Stimulated activated CD4-positive, alpha-beta T cell treated with anti-CD3 and anti-CD28 coated beads, TNF-alpha, amount 100 ng/mL, for 4 hours (primary cell): ENCODE measurements at regions not wholly inside any gene's neighbourhood (a gene's known extent, or its start where the extent isn't known, plus 50 kb on each side); places are given as distances from the start of the nearest gene placed in this dataset.
"Not testable (repeated sequence)": the region's sequence is repeated elsewhere in the genome, so short reads cannot be mapped to it uniquely, and the experiment has no call there.

Experiments
- DNase-seq, 3 experiments: peaks; one replicate each; pipeline ENCODE4 v3.0.0-alpha.2; 2020; ENCODE audit warnings: low read depth in 3 of 3

DNA sequence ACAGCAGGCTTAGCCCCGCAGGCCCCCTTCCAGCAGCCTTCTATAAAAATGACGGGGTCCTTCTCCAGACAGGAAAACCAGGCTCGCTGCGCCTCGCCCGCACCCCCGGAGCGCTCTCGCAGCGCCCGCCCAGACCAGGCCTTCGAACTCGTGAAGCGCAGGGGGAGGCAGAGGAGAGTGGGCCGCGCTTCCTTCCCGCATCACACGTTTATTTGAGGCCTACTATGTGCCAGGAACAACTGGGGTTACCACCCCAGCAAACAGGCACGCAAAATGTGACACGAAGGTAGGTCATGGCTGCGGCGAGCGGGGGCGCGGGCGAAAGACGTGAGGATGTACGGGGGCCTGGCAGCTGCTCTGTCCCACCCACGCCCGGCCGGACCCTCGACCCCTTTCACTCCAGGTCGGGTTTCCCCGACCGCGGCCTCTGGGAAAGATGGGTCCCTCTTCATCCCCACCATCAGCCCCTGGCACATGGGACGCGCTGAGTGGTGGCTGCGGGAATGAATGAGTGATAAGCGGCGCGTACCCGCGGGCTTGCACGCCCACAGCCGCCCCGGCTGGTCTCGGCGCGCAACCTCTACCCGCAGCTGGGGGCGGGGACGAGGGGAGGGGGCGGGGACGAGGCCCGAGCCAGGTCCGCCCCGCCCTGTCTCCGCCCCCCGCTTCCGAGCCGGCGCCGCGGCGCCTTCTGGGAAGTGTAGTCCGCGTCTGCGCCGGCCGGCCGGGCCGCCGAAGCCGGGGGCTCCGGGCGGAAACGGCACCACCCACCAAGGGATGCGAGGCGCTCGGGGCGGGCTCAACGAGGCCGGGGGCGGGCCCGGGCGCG, 59.1 kb downstream of the ZNF467 start:
- peak; percentile 94 to 96 (median 95) for DNase-seq

DNA sequence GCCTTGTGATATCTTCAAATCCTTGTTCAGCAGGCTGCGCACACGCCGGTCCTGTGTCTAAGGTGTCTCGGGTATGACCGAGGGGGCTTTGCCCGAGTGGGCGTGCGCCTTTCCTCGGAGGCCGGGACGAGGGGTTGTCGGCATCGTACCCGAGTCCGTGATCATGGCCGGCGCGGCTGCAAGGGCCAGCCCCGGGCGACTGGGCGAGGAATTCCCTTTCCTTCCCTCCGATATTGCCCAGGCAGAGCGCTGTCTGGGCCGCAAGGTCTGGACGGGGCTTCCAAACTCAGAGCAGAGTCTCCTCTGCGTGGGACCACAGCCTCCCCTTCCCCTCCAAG, 59.7 kb downstream of the ZNF467 start:
- DNase-seq, result no peak

DNA sequence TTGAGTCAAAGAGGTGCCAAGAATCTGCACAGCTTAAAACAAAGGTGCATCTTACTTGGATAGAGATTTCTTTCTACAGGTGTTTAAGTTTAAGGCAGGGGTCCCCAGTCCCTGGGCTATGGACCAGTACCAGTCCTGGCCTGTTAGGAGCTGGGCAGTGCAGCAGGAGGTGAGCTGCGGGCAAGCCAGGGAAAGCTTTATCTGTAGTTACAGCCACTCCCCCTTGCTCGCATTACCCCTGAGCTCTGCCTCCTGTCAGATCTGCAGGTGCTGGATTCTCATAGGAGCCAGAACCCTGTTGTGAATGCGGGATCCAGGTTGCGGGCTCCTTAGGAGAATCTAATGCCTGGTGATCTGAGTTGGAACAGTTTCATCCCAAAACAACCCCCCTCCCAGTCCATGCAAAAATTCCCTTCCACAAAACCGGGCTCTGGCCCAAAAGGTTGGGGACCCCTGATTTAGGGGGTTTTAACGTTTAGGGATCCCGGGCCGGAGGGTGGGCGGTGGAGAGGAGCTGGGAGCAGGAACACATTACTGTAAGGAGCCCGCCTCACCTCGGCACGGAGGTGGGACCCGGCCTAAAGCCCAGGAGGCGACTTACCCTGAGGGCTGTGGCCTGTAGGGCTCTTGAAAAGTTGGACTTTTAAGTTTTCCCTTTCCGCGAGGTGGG, 60.2 kb downstream of the ZNF467 start:
- DNase-seq, result no peak

DNA sequence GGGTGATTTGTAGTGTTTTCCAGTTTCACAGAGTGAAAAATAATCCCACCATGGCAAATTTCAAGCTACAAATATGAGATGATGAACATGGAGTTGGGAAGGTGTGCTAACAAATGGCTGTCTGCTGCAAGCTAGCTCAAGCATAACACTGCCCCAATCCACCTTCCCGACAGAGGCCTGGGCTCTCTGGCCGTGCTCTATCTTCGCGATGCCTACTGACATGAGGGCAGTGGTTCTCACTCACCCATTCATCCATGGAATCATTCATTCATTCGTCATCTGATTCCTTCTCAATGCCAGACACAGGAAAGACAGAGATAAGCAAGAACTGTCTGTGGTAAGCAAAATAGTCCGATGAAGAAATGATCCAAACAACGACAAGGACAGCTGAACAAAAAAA, 65.4 kb downstream of the ZNF467 start:
- no peak for DNase-seq

DNA sequence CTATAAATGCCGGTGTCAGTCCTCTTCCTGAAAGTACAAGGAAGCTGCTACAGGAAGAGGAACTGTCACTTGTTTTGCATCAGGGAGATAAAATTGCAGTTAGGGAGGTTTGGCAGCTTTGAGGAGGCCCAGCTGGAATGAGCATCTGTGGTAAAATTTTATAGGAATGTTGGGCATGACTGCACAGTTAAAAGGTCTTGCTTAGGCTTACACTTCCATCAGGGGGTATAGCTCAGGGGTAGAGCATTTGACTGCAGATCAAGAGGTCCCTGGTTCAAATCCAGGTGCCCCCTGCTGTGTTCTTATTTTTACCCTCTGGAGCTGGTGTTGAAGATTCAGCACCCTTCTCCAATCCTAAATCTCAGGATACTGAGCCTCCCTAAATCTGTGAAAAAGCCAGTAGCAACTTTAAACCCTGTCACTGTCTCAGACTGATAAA, 65.9 kb downstream of the ZNF467 start:
- no peak for DNase-seq

DNA sequence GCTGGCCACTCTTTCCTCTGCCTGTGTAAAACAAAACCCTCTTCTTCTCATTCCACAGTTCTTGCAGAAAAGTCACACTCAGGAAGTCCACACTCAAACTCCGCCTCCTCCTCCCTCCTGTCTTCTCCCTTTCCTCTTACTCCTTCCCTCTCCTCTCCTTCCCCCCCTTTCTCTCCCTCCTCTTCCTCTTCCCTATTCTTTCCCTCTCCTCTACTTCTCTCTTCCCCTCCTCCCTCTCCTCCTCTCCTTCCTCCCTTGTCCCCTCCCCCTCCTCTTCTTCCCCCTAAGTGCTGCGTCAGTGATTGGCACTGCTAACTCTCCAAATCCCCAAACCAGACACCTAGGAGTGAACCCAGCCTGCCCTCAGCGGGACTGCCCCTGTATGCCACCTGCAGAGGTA, 67.0 kb downstream of the ZNF467 start:
- no peak for DNase-seq

DNA sequence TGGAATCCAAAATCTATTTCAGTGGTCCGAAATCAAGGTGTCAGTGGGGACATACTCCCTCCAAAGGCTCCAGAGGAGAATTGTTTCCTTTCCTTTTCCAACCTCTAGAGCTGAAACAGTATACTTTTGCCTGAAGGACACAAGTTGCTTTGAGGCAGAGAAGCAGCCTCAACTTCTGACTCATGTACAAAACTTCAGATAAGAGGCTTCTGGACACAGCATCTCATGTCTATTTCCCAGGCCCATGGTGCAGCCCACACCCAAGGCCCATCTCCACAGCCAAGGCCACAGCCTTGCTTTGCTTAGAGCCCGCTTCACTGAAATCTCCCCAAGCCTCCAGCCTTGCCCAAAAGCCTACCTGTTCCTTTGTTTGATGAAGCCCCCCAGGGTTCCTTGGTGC, 68.9 kb downstream of the ZNF467 start:
- DNase-seq, result no peak

DNA sequence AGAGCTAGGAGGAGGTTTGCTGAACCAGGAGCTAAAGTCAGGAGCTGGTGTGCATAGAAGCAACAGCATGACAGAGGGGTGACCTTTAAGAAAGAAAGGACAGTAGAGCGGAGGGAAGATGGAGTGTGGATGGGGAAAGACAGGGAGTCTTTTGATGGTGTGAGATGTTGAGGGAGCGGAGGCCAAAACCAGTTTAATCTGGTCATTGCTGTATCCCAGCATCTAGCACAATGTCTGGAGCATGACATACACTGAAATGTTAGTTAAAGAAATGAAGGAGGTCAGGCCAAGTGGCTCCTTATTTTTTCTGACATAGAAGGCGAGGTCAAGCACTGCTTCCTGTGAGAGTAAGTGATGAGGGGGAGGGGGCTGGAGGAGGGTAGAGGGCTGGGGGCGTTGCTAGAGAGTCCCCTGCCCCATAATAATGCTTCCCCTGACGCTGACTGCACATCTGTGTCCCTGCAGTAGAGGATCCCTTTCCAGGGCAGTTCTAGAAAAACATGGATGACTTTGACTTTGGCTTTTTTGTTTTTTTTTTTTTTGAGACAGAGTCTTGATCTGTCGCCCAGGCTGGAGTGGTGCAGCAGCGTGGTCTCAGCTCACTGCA, 70.2 kb downstream of the ZNF467 start:
- DNase-seq, result no peak

DNA sequence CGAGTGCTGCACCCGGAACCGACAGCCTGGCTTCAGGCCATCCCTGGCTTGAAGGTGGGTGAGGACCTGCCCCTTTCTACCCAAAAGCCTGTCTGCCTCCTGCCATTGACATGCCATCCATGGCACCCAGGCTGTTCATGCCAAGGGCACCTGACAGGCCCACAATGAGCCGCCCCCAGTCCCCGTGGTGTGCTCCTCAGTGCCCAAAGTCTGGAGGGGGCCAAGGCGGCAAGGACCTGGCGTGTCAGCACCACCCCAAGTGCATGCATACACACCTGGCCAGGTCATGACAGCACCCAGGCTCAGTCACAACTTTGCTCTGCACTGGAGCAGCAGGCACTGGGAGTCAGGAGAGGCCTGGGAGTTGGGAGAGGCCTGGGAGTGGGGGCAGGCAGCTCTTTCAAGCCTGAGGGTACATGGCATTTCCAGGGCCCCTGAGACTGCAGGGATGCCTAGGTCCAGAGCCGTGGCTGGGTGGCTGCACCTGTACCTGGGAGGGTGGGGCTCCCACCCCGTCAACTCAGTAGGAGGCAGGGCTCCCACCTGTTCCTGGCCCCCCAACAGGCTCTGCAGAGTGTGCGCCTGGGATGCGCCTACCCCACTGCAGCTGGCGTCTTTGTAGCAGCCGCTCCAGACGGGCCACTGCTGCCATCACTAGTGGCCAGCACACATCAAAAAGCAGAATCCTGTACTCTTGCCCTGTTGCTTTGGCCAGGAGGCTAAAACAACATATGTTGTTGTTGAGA, 71.7 kb downstream of the ZNF467 start:
- no peak for DNase-seq

DNA sequence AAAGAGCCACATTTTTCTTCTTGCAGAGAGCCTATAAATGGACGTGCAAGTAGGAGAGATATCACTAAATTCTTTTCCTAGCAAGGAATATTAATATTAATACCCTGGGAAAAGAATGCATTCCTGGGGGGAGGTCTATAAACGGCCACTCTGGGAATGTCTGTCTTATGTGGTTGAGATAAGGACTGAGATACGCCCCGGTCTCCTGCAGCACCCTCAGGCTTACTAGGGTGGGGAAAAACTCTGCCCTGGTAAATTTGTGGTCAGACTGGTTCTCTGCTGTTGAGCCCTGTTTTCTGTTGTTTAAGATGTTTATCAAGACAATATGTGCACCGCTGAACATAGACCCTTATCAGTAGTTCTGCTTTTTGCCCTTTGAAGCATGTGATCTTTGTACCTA, 75.6 kb downstream of the ZNF467 start:
- not testable (repeated sequence) for DNase-seq

DNA sequence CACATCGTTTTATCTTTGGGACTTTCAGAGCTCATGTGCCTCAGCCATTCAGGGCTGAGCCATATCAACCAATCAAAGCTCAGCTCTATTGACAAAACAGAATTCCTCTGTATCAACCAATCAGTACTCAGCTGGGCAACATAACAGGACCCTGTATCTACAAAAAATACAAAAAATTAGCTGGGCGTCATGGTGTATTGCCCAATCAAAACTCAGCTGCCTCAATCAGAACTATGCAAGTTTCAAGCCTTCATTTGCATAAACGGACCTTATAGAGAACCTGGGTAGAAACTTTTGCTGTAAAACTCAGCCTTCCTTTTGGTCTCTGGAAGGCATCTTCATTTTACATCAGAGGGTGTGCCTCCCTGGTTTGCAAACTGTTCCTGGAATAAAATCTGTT, 77.1 kb downstream of the ZNF467 start:
- no peak for DNase-seq

DNA sequence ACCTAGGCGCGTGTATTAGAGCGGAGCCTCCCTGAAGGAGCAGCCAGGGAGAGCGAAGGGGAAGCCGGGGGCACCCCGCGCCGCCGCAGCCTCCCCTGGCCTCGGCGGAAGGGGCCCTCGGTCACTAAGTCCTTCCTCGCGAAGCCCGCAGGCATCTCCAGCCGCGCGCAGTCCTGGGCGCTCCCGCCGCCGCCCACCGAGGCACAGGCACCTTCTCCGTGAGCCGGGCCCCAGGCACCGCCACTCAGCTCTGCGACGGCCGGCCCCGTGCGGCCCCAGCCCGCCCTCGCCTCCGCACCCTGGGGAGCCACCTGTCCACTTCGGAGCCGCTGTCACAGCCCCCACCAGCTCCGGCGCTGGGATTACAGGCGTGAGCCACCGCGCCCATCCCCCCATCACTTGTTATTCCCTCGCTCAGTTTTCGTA, 80.8 kb downstream of the ZNF467 start:
- DNase-seq, result no peak

DNA sequence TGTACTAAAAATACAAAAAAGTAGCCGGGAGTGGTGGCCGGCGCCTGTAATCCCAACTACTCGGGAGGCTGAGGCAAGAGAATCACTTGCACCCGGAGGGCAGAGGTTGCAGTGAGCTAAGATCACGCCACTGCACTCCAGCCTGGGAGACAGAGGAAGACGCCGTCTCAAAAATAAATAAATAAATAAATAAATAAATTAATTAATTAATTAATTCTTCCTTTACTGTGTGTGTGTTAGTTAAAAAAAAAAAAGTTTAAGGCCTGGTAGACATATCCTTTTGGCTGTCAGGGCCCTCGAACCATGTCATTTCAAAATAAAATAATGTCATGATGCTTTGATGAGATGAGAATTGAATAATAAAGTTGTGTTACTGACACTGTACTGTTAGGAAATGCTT, 81.3 kb downstream of the ZNF467 start:
- no peak for DNase-seq

DNA sequence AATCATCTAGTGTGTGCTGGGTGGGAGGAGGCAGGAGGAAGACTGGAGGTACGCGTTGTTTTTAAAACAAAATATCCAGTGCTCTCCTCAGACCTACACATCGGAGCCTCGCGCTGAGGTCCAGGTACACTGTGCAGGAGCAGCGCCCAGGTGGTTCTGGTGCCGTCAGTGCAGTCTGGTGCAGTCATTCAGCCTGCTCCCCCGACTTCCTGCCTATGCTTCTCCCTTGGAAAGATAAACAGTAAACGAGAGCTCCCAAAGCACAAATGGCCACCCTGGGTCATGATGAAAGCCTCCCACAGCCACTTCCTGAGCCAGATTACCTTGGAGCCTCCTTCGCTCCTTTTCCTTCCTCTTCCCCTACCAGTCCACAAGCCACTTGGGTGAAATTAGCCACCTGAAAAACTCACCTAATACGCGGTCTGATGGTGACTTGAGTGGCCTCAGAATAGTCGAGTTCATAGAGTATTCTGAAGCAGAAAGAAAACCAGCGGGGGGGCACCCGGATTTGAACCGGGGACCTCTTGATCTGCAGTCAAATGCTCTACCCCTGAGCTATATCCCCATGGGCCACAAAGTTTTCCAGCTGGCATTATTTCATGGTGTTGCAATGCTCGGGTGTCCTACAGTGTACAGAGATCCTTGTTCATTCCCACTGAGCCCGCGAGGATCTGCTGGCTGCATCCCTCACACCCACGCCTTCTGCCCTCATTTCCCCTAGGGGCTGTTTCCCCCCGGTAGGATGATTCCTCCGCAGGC, 82.5 kb downstream of the ZNF467 start:
- DNase-seq, result no peak

DNA sequence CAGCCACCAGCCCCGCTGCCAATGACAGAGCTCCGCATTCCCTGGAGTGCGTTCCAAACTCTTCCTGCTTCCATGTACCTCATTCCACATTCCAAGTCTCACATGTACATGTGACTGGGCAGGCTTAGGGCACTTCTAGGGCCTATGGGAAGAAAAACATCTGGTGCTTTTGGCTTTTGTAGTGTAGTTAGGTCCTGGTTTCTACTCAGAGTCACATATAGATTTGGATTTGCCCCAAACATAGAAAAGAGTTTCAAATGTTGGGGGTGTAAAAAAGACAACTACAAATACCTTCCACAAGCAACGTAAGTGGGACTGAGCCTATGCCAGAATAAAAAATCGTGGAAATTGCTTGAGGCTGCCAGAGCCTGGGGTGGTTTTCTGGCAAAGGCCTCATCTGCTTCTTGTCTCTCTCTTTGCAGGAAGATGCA, 84.1 kb downstream of the ZNF467 start:
- no peak for DNase-seq

DNA sequence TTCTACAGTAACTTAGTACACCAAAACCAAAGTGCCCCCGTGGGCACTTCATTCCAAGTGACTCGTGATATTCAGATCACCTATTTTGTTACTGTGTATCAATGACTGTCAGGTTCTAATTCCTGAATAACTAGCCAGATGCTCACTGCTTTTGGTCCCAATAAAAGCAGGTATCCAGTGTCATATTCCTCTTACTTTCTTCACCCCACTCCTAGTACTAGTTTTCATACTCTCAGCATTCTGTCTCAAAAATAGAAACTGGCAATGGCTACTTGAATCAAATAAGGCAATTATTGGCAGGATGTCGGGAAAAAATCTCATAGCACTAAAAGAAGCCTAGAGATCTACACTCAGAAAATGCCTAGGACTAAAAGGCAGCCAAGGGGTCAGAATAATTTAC, 84.6 kb downstream of the ZNF467 start:
- no peak for DNase-seq

DNA sequence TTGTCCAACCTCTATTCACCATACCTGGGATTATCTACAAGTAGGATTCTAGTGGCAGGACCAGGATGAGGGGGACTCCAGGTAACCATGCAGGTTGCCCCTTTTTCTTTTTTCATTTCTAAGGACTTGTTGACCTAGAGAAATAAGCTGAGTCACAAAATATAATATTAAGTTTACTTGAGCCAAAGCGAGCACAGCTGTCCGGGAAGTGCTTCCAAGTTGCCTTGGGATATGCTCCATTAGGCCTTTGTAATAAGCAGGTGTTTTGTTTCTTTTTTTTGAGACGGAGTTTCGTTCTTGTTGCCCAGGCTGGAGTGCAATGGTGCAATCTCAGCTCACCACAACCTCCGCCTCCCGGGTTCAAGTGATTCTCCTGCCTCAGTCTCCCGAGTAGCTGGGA, 85.6 kb downstream of the ZNF467 start:
- DNase-seq, result not testable (repeated sequence)

DNA sequence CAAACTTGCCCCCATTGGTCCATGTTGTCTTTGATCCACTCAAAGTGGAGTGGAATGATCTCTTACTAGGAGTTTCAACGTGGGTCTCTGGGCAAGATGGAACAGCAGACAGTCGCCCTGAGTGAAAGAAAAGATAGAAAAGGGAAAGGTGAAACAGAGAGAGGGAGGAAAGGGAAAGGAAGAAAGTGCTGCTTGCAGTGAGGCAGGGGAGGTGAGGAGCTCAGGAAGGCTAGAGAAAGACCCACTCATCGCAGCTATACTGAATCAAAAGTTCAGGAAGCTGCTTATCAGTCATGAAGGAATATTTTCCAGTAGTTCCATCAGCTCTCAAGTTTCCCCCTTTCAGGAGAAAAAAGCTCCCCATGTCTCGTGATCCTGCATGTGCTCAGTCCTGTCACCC, 86.9 kb downstream of the ZNF467 start:
- no peak for DNase-seq

DNA sequence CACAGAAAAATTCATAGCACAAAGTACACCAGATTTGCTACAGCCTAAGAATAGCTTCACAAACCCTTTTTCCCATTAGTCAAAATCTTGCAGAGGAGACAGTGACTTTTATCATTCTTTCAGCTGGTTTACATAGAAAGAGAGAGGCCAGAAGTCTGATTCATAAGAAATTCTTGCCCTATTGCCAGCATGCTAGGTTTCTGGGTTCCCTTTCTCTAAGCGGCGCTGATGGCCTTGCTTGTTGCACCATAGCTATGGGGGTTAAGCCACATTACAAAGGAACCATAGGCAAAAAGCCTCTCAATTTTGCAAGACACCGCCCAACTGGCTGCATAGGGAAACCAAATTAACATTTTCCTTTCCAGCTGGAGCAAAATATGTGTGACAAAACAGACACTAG, 87.4 kb downstream of the ZNF467 start:
- no peak for DNase-seq

DNA sequence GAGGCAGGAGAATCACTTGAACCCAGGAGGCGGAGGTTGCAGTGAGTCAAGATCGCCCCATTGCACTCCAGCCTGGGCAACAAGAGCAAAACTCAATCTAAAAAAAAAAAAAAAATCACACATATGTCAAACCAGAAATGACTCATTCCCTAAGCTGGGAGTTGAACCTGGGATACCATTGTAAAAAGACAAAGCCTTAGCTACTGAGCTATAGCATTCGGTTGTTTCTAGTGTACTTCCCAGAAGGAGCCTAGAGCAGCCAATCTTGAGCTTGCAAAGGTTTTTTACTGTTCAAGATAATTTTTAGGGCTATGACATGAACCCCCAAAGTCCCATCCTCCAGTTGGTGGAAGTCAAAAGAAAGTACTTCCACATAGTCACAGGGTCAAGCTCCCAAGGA, 87.9 kb downstream of the ZNF467 start:
- no peak for DNase-seq

DNA sequence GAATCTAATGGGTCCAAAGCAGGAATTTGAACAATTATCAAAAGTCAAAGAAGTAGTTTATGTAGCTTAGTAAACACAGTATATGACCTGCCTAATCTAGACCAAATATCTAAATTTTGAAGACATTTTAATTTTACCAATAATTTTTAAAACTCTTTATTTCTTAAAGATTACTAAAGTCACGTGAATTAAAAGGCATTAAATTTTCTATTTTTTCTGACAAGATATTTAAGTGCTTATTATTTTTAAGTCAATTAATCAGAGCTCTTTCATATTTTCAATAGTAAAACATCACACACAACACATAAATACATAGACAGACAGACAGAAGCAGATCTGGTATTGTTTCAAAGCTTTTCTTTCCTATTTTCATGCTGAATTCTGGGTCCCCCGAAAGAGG, 89.5 kb downstream of the ZNF467 start:
- DNase-seq, result no peak

DNA sequence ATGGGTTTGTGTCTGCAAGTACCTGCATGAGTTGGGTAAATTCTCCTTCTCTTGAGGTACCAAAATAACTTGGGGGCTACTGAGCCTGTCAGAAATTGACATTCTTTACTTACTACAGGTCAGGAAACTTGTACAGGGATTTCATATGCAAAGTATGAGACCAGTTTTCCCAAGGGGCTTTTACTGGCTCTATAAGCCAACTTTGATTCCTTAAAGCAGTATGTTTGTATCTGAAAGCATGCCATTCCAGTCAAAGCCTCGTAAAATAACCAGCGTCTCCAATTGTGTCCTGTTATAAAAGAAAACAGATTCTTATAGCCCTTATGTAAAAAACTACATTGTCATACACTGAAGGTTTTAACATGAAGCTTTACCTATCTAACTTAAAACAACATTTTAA, 90.2 kb downstream of the ZNF467 start:
- no peak for DNase-seq
